Left colon (tissue), 2 donors: ENCODE measurements at regions not wholly inside any gene's neighbourhood (a gene's known extent, or its start where the extent isn't known, plus 50 kb on each side); places are given as distances from the start of the nearest gene placed in this dataset.

Experiments
- ATAC-seq: fragments of 200-7000 bp; cut with Tn5 transposase; one replicate; pipeline ENCODE4 v1.9.1; 2020; ENCODE audit warnings: mild to moderate bottlenecking, moderate library complexity
- DNase-seq, 2 donors: peaks; one replicate each; pipeline ENCODE4 v3.0.0-alpha.2; 2020
- intact Hi-C, 2 donors: fragments of 100-400 bp; cut with DNase I in 1 of 2; cut with micrococcal nuclease in 1 of 2; formaldehyde crosslinking; loops; one replicate each; pipeline versions ENCODE4 v1.11.2 to v1.14.0; 2022; cut with DNase I, micrococcal nuclease
- donor health status: DM: no; HTN: no; CAD: no.
- donor health status: DM: yes; HTN: yes; CAD: no.

- ATAC-seq (no peak), DNase-seq (no peak)
- intact Hi-C loops, result no loop called here
Measured at GRCh38 chr5:158301186-158301585, 442.2 kb upstream of the CLINT1 start.

DNA sequence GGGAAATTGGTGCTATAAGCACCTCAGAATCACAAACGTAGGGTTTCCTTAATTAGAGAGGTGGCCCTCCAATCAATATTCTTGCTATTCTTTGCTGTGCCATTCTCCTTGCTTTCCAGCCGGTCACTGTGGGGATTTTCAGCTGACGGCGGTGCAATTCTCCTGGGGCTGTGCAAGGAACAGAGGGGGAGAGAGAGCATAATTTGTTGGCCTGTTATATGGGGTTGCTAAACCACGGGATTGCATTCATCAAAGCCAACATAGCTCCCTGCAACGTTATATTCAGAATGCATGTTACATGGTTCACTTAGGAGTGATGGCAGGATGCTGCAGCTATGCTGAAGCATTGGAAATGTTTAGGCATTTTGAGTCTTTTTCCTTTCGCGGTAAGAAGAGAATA, 441.3 kb upstream of the CLINT1 start:
- intact Hi-C loops, result no loop called here
- ATAC-seq (no peak), DNase-seq (no peak)

GRCh38 chr5:158297002-158297527, 438.1 kb upstream of the CLINT1 start:
- DNase-seq (no peak), ATAC-seq (no peak)
- intact Hi-C loops, result no loop called here

DNA sequence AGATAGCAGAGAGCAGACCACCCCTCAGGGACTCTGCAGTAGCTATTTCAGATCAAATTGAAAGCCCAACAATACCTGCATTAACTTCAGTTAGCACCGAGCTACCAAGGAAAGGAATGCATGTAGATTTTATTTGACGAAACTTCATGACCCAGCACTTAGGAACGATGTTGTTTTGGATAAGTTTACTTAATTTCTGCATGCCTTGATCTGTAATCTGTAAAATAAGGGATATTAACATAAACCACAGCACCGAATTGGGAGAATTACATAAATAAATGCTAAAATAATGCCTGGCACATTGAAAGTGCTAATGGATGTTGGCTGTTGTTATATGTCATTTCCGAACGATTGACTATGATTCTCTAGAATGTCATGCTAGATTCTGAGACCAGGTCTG, 435.8 kb upstream of the CLINT1 start:
- DNase-seq (no peak), ATAC-seq (no peak)
- intact Hi-C loops, result no loop called here

GRCh38 chr5:158292981-158293380, 434.0 kb upstream of the CLINT1 start:
- ATAC-seq (no peak), DNase-seq (no peak)
- intact Hi-C loops, result no loop called here

GRCh38 chr5:158289967-158290366, 431.0 kb upstream of the CLINT1 start:
- ATAC-seq (no peak), DNase-seq (no peak)
- intact Hi-C loops, result no loop called here

DNA sequence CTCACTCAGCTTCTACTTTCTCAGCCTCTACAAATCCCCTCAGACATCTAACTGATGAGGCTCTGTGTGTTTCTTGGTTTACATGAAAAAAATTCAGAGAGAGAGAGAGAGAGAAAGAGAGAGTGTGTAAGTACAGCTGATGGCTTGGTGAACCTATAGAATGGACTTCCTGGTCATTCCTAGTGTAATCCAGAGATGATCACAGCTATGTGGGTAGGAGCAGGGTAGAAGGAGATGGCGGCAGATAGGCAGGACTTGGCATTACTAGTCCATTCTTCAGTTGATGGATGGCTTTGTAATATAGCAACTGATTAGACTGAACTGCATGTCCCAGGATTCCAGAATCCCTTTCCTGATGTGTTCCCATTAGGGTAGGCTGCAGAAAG, 429.3 kb upstream of the CLINT1 start:
- DNase-seq, result no peak
- ATAC-seq, result peak; percentile 64
- intact Hi-C loops, result no loop called here

DNA sequence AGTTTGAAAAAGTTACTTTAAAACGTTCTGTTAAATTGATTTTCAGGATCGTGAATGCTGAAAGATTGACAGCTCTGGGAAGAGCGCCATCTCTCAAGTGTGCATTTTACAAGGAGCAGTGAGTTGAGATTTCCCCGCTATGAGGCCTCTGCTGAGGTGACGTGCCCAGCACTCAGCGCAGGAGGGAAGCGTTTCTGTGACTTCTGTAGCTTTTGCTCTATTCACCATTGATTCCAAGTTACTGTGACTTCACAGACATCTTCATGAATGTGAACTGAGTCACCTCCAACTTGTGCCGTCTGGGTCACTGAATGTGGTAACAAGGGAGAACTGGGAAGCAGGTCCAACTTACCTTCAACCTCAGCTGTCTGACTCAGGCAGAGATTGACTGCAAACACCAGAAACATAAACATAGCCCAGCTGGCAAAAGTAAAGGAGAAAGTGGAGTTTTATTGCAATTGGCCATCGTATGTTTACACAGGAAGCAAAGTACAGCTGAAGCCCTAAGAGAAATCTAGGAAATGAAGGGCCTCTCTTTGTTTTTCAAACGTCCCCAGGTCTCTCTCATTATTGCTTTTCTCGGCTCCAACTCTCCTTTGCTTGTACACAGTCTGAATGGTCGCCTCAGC, 428.8 kb upstream of the CLINT1 start:
- intact Hi-C loops, result no loop called here
- ATAC-seq (peak; percentile 98), DNase-seq (peak; percentile 5 to 29)

DNA sequence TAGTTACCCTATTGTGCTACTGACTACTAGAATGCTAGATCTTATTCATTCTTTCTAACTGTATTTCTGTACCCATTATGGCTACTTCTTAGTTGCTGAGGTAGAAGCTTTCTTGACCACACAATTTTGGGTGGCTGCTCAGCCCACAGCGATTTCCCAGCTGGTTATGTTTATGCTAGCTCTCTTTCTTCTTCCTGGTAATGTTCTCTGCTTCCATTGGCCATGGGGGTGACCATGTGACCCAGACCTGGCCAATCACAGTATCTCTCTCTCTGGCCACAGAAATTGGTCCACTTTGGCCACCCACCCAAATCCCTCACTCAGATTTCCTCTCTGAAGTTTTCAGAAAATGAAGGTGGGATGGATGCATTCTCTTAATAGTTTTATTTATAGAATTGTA, 427.9 kb upstream of the CLINT1 start:
- no peak for ATAC-seq
- intact Hi-C loops, result no loop called here
- DNase-seq, result no peak

DNA sequence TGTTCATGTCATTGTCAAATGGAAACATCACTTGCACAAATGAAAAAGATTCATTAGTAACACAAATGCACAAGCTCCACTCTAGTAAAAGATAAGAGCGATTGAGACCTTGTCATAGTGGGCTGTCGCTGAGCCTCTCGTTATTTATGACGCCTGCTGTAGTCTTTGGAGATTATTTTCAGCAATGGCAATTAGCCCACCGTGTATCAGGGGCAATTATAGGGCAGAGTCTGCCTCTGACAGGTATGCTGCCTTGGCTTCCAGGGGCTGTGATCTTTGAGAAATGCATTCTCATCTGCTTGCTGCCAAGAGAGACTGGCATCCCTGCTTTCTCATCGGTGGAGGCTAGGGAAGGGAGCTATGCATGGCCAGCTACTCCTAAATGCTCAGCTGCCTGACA, 426.8 kb upstream of the CLINT1 start:
- ATAC-seq, result no peak
- no peak for DNase-seq
- intact Hi-C loops, result no loop called here

- DNase-seq (no peak), ATAC-seq (no peak)
- intact Hi-C loops, result no loop called here
Measured at GRCh38 chr5:158284242-158284641, 425.3 kb upstream of the CLINT1 start.

DNA sequence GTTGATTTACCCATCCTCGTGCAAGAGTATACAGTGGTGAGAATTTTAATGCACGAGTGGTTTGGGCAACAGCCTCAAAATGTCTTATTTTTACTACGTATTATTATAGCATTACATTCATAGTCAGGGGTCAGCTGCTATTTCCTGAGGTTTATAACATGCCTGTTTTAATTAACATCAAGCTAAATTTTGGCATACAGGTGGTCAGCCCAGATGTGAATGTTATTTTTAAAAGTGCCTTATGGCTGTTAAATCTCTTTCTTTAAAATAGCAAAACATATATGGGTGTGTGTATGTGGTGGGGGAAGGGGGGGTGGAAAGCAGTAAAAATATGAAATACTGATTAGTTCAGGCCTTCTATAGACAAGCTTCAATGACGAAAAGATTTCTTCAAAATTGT, 424.5 kb upstream of the CLINT1 start:
- intact Hi-C loops, result no loop called here
- no peak for ATAC-seq
- DNase-seq, result no peak

DNA sequence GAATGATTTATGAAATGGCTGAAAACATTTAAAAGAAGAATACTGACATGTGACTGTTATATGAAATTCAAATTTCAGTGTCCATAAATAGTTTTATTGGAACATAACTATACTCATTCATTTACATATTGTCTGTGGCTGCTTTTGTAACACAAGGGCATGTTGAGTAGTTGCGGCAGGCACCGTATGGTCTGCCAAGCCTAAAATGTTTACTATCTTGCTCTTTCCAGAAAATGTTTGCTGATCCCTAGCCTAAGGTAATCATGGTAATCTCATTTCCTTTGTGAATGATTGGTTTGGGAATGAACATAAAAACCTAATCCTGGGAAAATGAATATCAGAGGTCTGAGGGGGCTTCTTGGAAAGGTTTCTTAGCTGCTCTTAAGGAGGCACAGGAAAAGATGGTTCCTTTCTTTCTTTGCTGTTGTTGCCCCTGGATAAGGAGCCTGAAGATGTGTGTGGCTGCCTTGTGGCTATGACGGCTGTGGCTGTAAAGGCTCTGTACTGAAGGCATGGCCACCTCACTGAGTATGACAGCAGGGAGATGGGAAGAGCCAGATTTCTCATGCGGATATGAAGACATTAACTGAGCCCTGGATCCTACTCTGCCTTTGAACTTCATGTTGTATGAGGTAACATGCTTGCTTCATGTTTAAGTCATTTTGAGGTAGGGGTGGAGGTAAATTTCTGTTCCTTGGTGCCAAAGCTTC, 419.4 kb upstream of the CLINT1 start:
- intact Hi-C loops, result no loop called here
- no peak for DNase-seq
- ATAC-seq, result no peak

DNA sequence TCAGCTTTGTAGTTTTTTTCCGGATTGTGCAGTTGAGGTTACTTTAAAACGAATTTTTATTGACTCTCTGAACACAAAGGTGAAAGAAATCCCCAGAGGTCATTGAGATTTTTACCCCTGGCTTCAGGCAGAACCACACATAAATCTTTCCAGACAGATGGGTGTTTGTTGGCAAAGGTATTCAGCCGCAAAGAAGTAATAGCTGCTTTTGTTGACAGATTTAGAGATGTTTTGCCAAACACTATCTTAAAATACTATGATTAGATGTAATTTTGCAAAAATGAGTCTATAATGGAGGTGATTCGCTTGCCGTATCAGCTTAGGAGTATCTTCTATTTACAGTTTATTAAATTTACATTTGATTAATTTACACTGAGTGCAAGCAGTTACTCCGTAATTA, 418.3 kb upstream of the CLINT1 start:
- no peak for ATAC-seq
- intact Hi-C loops, result no loop called here
- no peak for DNase-seq

DNA sequence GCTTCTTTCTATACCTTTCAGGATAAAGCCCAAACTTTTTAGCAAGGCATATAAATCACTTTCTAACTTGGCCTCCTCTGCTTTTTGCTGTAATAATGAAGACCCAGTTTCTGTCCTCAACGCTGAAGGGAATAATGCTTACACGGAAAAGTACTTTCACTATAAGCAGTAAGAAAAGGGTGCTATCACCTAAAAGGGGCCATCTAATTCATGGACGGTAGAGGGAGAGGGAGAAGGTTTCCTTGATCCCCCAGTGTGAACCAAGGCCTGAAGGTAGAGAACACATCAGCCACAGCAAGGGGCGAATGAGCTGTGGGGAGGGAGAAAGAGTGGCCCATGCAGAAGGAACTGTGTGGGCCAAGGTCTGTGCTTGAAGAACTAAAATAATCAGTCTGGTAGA, 417.7 kb upstream of the CLINT1 start:
- ATAC-seq (no peak), DNase-seq (no peak)
- intact Hi-C loops, result no loop called here

DNA sequence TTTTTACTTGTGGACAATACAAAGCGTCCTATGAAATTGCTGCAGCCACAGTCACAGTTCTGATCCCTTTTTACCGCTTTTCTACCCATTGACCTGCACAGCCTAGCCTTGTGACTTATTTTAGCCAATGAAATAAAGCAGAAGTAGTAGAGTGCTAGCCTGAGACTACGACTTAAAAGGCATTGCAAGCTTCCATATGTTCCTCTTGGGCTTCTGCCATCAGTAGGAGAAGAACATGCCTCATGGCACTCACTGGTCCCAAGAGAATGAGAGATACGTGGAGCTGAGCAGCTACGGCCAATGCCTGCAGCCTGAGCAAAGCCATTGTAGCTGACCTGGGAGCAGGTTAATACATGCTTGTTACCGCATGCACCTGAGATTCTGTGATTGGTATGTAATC, 416.6 kb upstream of the CLINT1 start:
- DNase-seq, result no peak
- intact Hi-C loops, result no loop called here
- ATAC-seq, result no peak

- DNase-seq, result no peak
- intact Hi-C loops, result no loop called here
- no peak for ATAC-seq
Measured at GRCh38 chr5:158273035-158273434, 414.1 kb upstream of the CLINT1 start.

GRCh38 chr5:158272409-158272808, 413.5 kb upstream of the CLINT1 start:
- no peak for ATAC-seq
- DNase-seq, result no peak
- intact Hi-C loops, result no loop called here

- DNase-seq (no peak), ATAC-seq (no peak)
- intact Hi-C loops, result no loop called here
Measured at GRCh38 chr5:158270996-158271554, 412.1 kb upstream of the CLINT1 start.

DNA sequence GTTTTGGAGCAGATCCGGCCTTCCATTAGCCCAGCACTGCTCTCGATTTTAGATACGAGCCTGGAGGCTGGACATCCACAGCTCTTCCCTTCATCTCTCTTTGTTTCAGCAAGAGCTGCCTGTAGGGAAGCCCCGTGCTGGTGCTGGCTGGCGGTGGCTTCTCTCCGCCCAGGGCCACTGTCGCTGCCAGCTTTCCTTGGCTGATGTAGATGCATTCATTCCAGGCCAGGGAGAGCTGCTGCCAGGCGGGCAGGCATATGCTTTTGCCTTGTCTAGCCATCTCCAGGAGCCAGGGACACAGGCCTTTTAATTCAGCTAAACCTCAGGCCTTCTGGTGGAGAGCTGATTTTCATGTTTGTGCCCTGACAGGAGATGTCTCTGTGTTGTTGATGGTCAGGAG, 409.3 kb upstream of the CLINT1 start:
- ATAC-seq (no peak), DNase-seq (no peak)
- intact Hi-C loops, result no loop called here

GRCh38 chr5:158267228-158267627, 408.3 kb upstream of the CLINT1 start:
- no peak for DNase-seq
- ATAC-seq, result no peak
- intact Hi-C loops, result no loop called here
